ENCODE measurements at regions not wholly inside any gene's neighbourhood (a gene's known extent, or its start where the extent isn't known, plus 50 kb on each side); places are given as distances from the start of the nearest gene placed in this dataset.

DNA sequence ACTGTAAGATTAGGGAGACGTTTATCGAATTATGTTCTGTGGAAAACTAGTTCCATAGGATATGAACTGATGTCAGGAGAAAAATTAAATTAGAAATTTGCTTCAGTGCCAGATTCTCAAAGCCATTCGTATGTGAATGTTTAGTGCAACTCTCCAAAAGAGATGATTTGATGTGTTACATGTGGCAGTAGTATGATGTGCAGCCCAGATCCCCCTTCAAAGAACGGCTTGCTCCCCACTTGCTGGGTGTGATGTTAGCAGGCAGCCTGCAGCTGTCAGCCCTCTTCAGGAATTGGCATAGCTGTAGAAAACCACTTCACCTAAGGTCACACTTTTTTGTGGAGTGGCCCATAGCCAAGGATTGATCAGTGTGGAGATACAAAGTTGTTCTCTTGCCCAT is 127.0 kb upstream of the CCDC54 start:
- TF ChIP-seq CTCF (IDR thresholded peaks at IDR 0.05) (no peak), POLR2A (IDR thresholded peaks at IDR 0.05) (no peak)
